Sigmoid colon (tissue), 4 donors: ENCODE measurements at regions not wholly inside any gene's neighbourhood (a gene's known extent, or its start where the extent isn't known, plus 50 kb on each side); places are given as distances from the start of the nearest gene placed in this dataset.

Experiments
- POLR2A ChIP-seq, 2 donors: fragments of 450-650 bp; IDR thresholded peaks; one replicate each; pipeline ENCODE4 v1.6.1; 2016; ENCODE audit warnings: antibody characterized with exemption in 2 of 2, mild to moderate bottlenecking in 2 of 2, moderate library complexity in 2 of 2
- POLR2AphosphoS5 ChIP-seq, 4 donors: sonication (generic); formaldehyde crosslinking; IDR thresholded peaks; one replicate each; pipeline ENCODE4 v1.6.1; 2017; ENCODE audit warnings: antibody characterized with exemption in 4 of 4
- TF ChIP-seq, protein P1 (sequence below), 4 experiments: fragments of 450-650 bp in 3 of 4; fragments of 200-600 bp in 1 of 4; IDR thresholded peaks; one replicate each; pipeline ENCODE4 v1.5.1; 2016 to 2019; ENCODE audit warnings: antibody characterized with exemption in 4 of 4, mild to moderate bottlenecking in 3 of 4, moderate library complexity in 2 of 4

DNA sequence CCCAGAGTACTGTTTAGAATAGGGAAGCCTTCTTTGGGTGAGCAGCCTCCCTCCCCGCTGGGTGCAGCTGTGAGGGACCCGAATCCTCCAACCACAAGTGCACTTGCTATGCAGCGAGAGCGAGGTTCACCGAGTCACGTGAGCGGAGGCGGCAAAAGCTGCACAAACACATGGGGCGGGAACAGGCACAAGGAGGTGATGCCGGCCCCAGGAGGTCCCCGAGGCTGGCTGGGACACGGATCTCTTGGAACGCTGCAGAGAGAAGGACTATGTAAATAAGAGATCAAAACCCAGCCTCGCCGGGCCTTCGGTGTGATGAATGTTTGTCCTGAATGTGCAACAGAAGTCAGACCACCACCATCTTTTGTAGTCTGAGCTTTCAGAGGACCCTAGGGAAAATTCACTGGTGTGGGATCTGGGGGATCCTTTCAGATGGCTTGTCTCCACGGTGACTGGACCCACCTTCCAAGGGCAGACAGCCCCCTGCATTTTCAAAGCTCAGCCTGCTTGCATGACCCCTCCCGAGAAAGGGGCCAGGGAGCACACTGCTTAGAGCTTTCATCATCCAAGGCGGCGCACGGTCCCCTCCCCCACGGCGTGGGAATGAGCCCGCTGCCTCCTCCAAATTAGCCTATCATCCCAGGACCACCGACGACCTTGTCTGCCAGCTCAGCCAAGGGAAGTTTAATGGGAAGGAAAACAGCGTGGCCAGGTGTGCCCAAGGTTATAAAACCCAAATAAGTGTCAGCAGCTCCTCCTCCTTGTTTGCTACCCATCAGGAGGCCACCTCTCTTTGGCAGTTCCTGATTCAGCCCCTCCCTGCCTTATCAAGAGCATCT, 327.7 kb downstream of the CXCL12 start:
- TF ChIP-seq, protein P1, sequence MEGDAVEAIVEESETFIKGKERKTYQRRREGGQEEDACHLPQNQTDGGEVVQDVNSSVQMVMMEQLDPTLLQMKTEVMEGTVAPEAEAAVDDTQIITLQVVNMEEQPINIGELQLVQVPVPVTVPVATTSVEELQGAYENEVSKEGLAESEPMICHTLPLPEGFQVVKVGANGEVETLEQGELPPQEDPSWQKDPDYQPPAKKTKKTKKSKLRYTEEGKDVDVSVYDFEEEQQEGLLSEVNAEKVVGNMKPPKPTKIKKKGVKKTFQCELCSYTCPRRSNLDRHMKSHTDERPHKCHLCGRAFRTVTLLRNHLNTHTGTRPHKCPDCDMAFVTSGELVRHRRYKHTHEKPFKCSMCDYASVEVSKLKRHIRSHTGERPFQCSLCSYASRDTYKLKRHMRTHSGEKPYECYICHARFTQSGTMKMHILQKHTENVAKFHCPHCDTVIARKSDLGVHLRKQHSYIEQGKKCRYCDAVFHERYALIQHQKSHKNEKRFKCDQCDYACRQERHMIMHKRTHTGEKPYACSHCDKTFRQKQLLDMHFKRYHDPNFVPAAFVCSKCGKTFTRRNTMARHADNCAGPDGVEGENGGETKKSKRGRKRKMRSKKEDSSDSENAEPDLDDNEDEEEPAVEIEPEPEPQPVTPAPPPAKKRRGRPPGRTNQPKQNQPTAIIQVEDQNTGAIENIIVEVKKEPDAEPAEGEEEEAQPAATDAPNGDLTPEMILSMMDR (IDR thresholded peaks at IDR 0.05), result no peak
- no peak for TF ChIP-seq POLR2AphosphoS5 (IDR thresholded peaks at IDR 0.05)
- no peak for TF ChIP-seq POLR2A (IDR thresholded peaks at IDR 0.05)
